NOMO-1 treated with DMSO at 0.1 percent for 48 hours (cell line): ENCODE measurements at regions not wholly inside any gene's neighbourhood (a gene's known extent, or its start where the extent isn't known, plus 50 kb on each side); places are given as distances from the start of the nearest gene placed in this dataset.

ENCODE experiments used
- DNase-seq: peaks from one replicate; lab custom pipeline; 2025; ENCODE audit not compliant: unreplicated experiment; lab: John Stamatoyannopoulos, UW

GRCh38 chr1:87949711-87950110 is 621.0 kb downstream of the LMO4 start:
- no peak for DNase-seq

GRCh38 chr1:87950369-87950768 is 621.7 kb downstream of the LMO4 start:
- no peak for DNase-seq

- DNase-seq: no peak
These were observed 622.7 kb downstream of the LMO4 start for GRCh38 chr1:87951409-87951808.

DNA sequence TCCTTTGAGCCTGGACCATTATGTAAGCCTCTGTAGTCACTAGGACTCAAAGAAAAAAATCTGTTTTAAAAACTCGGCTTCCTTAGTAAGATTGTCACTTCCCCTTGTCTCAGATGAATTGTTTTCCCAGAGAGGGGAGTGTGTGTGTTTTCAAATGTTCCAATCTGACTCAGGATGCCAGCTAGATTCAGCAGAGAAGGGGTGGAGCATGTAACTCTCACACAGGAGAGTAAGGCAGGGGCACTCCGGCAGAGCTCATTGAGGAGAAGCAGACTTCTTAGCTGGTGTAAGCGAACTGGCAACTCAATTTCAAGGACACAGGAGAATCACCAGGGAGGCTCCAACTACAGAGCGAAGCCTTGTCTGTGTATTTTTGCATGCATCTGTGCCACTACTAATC is 623.2 kb downstream of the LMO4 start:
- no peak for DNase-seq

- DNase-seq: no peak
These were observed 624.4 kb downstream of the LMO4 start for GRCh38 chr1:87953121-87953520.

DNA sequence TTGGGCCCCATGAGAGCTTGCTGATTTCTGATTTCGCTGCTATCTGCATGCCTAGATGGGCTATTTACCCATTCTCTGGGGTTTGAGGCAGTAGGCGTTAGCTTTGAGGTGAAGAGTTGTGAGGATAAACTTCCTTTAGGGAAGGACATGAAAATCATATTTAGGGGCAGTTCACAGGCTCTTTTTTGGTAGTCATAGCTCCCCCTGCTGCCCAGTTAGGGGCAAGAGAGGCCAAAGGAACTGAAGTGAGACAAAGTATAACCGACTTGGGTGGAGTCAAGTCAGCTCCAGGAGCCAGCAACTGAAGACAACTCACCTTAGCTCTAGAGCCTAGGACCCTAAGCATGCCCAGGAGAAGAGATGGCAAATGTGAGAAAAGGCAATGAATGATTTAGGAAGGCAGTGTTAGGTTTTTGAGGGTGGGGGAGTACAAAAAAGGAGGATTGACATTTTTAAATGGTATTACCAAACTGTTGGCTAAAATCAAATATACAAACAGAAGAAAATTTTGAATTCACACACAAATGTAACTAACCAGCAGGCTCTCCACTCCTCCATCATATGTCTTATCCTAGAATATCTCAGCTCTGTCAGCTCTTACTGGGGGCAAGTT is 625.2 kb downstream of the LMO4 start:
- peak; percentile 59 for DNase-seq

- DNase-seq: no peak
These were observed 626.4 kb downstream of the LMO4 start for GRCh38 chr1:87955038-87955437.

GRCh38 chr1:87956072-87956471 is 627.4 kb downstream of the LMO4 start:
- no peak for DNase-seq

DNA sequence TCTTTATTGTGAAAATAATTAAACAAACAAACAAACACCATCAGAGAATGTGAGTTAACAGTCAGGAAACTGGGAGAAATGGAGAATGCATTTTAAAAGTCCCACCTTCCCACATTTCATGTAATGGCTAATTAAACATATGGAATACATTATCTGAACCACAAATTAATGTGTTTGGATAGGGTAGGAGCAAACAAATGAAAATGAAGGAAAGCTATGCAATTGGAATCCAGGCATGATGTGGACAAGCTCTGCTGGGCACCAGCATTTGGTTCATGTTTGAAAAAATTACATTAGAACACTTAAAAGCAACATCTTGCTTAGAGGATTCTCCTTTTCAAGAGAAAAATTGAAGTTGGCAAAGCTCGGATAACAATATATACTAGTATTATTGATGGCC is 628.1 kb downstream of the LMO4 start:
- DNase-seq: no peak

- DNase-seq: no peak
These were observed 628.7 kb downstream of the LMO4 start for GRCh38 chr1:87957331-87957730.

DNA sequence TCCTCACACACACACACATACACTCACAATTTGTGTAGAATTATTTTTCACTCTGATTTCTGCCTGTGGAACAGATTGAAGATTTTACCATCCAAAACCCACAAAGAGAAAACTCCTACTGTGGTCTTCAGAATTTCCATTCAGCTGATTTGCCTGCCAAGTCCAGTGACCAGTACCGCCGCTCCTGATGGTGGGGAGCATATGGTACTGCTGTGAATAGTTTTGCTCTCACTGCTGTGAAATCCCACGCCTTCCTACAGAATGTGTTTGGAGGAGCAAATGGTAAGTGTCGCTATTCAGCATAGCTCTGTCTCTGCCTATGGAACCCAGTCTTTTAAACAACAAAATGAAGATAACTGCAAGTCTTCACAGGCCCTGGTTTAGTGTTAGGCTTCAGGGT is 629.5 kb downstream of the LMO4 start:
- DNase-seq: no peak

DNA sequence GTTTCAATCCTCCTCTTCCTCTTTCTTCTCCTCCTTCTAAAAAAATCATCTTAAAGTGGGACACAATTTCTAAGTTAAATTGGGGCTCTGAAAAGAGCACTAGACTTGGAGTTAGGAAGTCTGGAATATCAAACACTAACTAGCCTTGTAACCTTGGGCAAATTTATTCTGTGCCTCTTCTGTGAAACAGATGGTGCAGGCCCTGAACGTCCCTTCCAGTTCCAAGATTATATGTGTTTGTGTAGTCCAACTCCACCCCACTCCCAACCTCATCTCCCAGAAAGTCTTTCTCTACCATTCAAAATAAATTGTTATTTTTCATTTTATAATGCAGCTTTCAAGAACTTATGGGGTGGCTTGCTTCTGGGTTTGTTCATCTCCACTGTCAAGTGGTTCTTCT is 630.0 kb downstream of the LMO4 start:
- no peak for DNase-seq

- no peak for DNase-seq
These were observed 630.6 kb downstream of the LMO4 start for GRCh38 chr1:87959236-87959635.

DNA sequence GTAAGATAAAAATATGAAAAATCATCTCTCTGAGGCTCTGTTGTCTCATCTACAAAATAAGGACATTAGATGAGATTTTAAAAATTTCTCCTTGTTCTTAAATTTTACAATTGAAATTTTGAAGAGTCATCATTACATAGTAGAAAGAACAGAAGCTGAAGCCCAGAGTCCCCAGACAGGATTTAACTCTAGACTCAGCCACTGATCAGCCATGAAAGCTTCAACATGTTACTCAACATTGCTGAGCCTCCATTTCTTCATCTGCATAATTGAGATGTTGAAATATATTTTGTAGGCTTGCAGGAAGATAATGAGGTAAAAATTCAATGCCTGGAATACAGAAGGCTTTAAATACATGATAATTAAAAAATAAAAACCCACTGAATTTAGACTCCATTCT is 633.3 kb downstream of the LMO4 start:
- peak; percentile 67 for DNase-seq

DNA sequence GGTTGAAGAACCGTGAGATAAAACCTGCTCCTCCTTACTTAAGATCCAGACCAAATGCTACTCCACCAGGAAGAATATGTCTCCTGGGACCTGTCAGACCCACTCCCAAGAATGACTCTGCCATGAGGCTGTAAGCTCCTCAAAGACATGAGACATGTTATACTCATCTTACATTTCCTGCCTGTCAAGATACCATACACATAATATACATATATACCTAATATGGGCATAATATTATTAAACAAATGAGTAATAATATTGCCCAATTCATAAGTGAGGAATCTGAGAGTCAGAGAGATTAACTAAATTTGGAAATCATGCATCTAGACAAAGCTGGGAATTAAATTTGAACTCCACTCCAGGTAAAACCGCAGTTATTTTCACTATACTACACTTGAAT is 634.9 kb downstream of the LMO4 start:
- DNase-seq: no peak

GRCh38 chr1:87965193-87965592 is 636.5 kb downstream of the LMO4 start:
- DNase-seq: no peak

GRCh38 chr1:87968197-87968955 is 639.7 kb downstream of the LMO4 start:
- DNase-seq: no peak

- DNase-seq: no peak
These were observed 640.4 kb downstream of the LMO4 start for GRCh38 chr1:87969040-87969439.

GRCh38 chr1:87972811-87973210 is 644.1 kb downstream of the LMO4 start:
- DNase-seq: no peak

DNA sequence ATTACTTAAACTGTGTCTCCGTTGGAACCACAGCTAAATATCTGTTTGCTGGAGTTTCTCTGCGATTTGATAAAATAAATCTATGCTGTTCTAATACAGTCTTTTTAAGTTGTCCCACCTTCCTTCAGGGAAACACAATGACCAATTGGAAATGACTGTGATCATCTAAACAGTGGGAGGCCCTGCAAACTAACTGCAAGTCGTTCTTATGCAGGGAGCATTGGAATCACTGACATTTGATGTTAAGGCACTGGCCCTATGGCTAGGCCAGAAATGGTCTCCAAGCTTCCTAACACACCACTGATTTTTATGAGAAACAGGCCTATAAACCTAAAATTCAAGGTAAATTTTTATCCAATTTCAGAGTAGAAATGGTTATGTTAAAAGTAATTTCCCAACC is 645.2 kb downstream of the LMO4 start:
- DNase-seq: no peak

- no peak for DNase-seq
These were observed 647.6 kb downstream of the LMO4 start for GRCh38 chr1:87976316-87976715.

- no peak for DNase-seq
These were observed 648.5 kb downstream of the LMO4 start for GRCh38 chr1:87977145-87977544.

GRCh38 chr1:87979079-87979478 is 650.4 kb downstream of the LMO4 start:
- DNase-seq: no peak
